Activated T-cell treated with anti-CD3 and anti-CD28 coated beads, Interleukin-2, amount 50 U/mL, for 4 hours (primary cell): ENCODE measurements at regions not wholly inside any gene's neighbourhood (a gene's known extent, or its start where the extent isn't known, plus 50 kb on each side); places are given as distances from the start of the nearest gene placed in this dataset.

Experiments used
- ATAC-seq, 2 donors: fragments of 200-7000 bp; cut with Tn5 transposase; one replicate each; pipeline ENCODE4 v1.10.0; 2021
- DNase-seq: peaks from one replicate; pipeline ENCODE4 v3.0.0-alpha.2; 2020
- H3K27me3 Mint-ChIP-seq: one replicate; pipeline ENCODE4 v1.8.0; 2021; ENCODE audit warnings: low read depth, mixed read lengths
- H3K36me3 Mint-ChIP-seq: one replicate; pipeline ENCODE4 v1.8.0; 2022; ENCODE audit warnings: mixed read lengths; ENCODE audit not compliant: insufficient read depth
- H3K4me1 Mint-ChIP-seq: one replicate; pipeline ENCODE4 v1.8.0; 2021; ENCODE audit warnings: low read depth, mixed read lengths
- H3K4me3 Mint-ChIP-seq: one replicate; pipeline ENCODE4 v1.8.0; 2021; ENCODE audit warnings: mild to moderate bottlenecking, moderate library complexity, mixed read lengths
- H3K9me3 Mint-ChIP-seq: one replicate; pipeline ENCODE4 v1.8.0; 2021; ENCODE audit warnings: mixed read lengths

- ATAC-seq (no peak), DNase-seq (no peak)
- no peaks in the 10 kb centered on the region for H3K4me1 Mint-ChIP-seq
- H3K9me3 Mint-ChIP-seq, result no peaks in the 10 kb centered on the region
- peaks cover 4% of the 10 kb centered on the region for H3K27me3 Mint-ChIP-seq
- H3K36me3 Mint-ChIP-seq, result no peaks in the 10 kb centered on the region
- no peak overlapping the region for H3K4me3 Mint-ChIP-seq
Measured at GRCh38 chr1:38241594-38242334, 195.2 kb upstream of the POU3F1 start.

GRCh38 chr1:38240618-38241017, 194.0 kb upstream of the POU3F1 start:
- Mint-ChIP-seq H3K27me3 (peaks cover 14% of the 10 kb centered on the region), H3K9me3 (no peaks in the 10 kb centered on the region), H3K4me1 (no peaks in the 10 kb centered on the region), H3K36me3 (no peaks in the 10 kb centered on the region), H3K4me3 (no peak overlapping the region)
- ATAC-seq (no peak), DNase-seq (no peak)

GRCh38 chr1:38239258-38239835, 192.8 kb upstream of the POU3F1 start:
- no peaks in the 10 kb centered on the region for H3K4me1 Mint-ChIP-seq
- no peak overlapping the region for H3K4me3 Mint-ChIP-seq
- ATAC-seq, result no peak
- peaks cover 14% of the 10 kb centered on the region for H3K27me3 Mint-ChIP-seq
- H3K9me3 Mint-ChIP-seq, result no peaks in the 10 kb centered on the region
- no peak for DNase-seq
- no peaks in the 10 kb centered on the region for H3K36me3 Mint-ChIP-seq

- ATAC-seq, result no peak
Measured at GRCh38 chr1:38238294-38238693, 191.7 kb upstream of the POU3F1 start.

GRCh38 chr1:38235705-38236104, 189.1 kb upstream of the POU3F1 start:
- ATAC-seq (no peak), DNase-seq (no peak)
- Mint-ChIP-seq H3K9me3 (no peaks in the 10 kb centered on the region), H3K27me3 (peaks cover 19% of the 10 kb centered on the region), H3K36me3 (no peaks in the 10 kb centered on the region), H3K4me3 (no peak overlapping the region), H3K4me1 (no peaks in the 10 kb centered on the region)

More at GRCh38 chr1:38238294-38238693, 191.7 kb upstream of the POU3F1 start:
- Mint-ChIP-seq H3K4me1 (no peaks in the 10 kb centered on the region), H3K9me3 (no peaks in the 10 kb centered on the region), H3K36me3 (no peaks in the 10 kb centered on the region), H3K4me3 (no peak overlapping the region), H3K27me3 (peaks cover 19% of the 10 kb centered on the region)
- no peak for DNase-seq

- DNase-seq, result no peak
- Mint-ChIP-seq H3K4me3 (no peak overlapping the region), H3K4me1 (no peaks in the 10 kb centered on the region), H3K36me3 (no peaks in the 10 kb centered on the region), H3K9me3 (no peaks in the 10 kb centered on the region), H3K27me3 (peaks cover 26% of the 10 kb centered on the region)
- ATAC-seq, result no peak
Measured at GRCh38 chr1:38231941-38232340, 185.3 kb upstream of the POU3F1 start.

GRCh38 chr1:38228718-38229117, 182.1 kb upstream of the POU3F1 start:
- Mint-ChIP-seq H3K27me3 (peaks cover 11% of the 10 kb centered on the region), H3K4me3 (no peak overlapping the region), H3K36me3 (no peaks in the 10 kb centered on the region), H3K9me3 (no peaks in the 10 kb centered on the region), H3K4me1 (no peaks in the 10 kb centered on the region)
- ATAC-seq, result no peak
- DNase-seq, result no peak

- H3K36me3 Mint-ChIP-seq, result no peaks in the 10 kb centered on the region
Measured at GRCh38 chr1:38225745-38226144, 179.2 kb upstream of the POU3F1 start.

GRCh38 chr1:38223391-38223790, 176.8 kb upstream of the POU3F1 start:
- no peaks in the 10 kb centered on the region for H3K4me1 Mint-ChIP-seq
- no peaks in the 10 kb centered on the region for H3K36me3 Mint-ChIP-seq
- no peak for DNase-seq
- no peaks in the 10 kb centered on the region for H3K9me3 Mint-ChIP-seq
- peaks cover 22% of the 10 kb centered on the region for H3K27me3 Mint-ChIP-seq
- no peak for ATAC-seq
- H3K4me3 Mint-ChIP-seq, result no peak overlapping the region

More at GRCh38 chr1:38225745-38226144, 179.2 kb upstream of the POU3F1 start:
- no peak overlapping the region for H3K4me3 Mint-ChIP-seq
- H3K9me3 Mint-ChIP-seq, result no peaks in the 10 kb centered on the region
- no peak for ATAC-seq
- no peak for DNase-seq
- H3K27me3 Mint-ChIP-seq, result peaks cover 24% of the 10 kb centered on the region
- H3K4me1 Mint-ChIP-seq, result no peaks in the 10 kb centered on the region

GRCh38 chr1:38222891-38223290, 176.3 kb upstream of the POU3F1 start:
- Mint-ChIP-seq H3K4me1 (no peaks in the 10 kb centered on the region), H3K4me3 (no peak overlapping the region), H3K9me3 (no peaks in the 10 kb centered on the region), H3K36me3 (no peaks in the 10 kb centered on the region), H3K27me3 (peaks cover 21% of the 10 kb centered on the region)
- DNase-seq (no peak), ATAC-seq (no peak)

GRCh38 chr1:38221006-38221649, 174.5 kb upstream of the POU3F1 start:
- peaks cover 25% of the 10 kb centered on the region for H3K27me3 Mint-ChIP-seq

GRCh38 chr1:38217316-38217715, 170.7 kb upstream of the POU3F1 start:
- peaks cover 40% of the 10 kb centered on the region for H3K27me3 Mint-ChIP-seq
- H3K36me3 Mint-ChIP-seq, result no peaks in the 10 kb centered on the region
- DNase-seq (no peak), ATAC-seq (no peak)
- no peaks in the 10 kb centered on the region for H3K4me1 Mint-ChIP-seq
- H3K4me3 Mint-ChIP-seq, result no peak overlapping the region
- H3K9me3 Mint-ChIP-seq, result no peaks in the 10 kb centered on the region

More at GRCh38 chr1:38221006-38221649, 174.5 kb upstream of the POU3F1 start:
- Mint-ChIP-seq H3K4me1 (no peaks in the 10 kb centered on the region), H3K9me3 (no peaks in the 10 kb centered on the region), H3K36me3 (no peaks in the 10 kb centered on the region), H3K4me3 (no peak overlapping the region)
- DNase-seq (no peak), ATAC-seq (no peak)

GRCh38 chr1:38213646-38214434, 167.2 kb upstream of the POU3F1 start:
- Mint-ChIP-seq H3K9me3 (no peaks in the 10 kb centered on the region), H3K36me3 (no peaks in the 10 kb centered on the region), H3K4me1 (no peaks in the 10 kb centered on the region), H3K4me3 (no peak overlapping the region), H3K27me3 (peaks cover 29% of the 10 kb centered on the region)
- ATAC-seq (no peak), DNase-seq (no peak)

GRCh38 chr1:38210895-38211177, 164.2 kb upstream of the POU3F1 start:
- DNase-seq (no peak), ATAC-seq (no peak)
- no peak overlapping the region for H3K4me3 Mint-ChIP-seq
- no peaks in the 10 kb centered on the region for H3K36me3 Mint-ChIP-seq
- H3K27me3 Mint-ChIP-seq, result peaks cover 24% of the 10 kb centered on the region
- no peaks in the 10 kb centered on the region for H3K9me3 Mint-ChIP-seq
- H3K4me1 Mint-ChIP-seq, result no peaks in the 10 kb centered on the region
